IMR-90 (cell line): ENCODE measurements at regions not wholly inside any gene's neighbourhood (a gene's known extent, or its start where the extent isn't known, plus 50 kb on each side); places are given as distances from the start of the nearest gene placed in this dataset.

ENCODE experiments used
- ATAC-seq: fragments of 200-7000 bp; cut with Tn5 transposase; 2 replicates; pipeline ENCODE4 v1.9.1; 2020; ENCODE audit warnings: low read depth, mild to moderate bottlenecking, moderate library complexity
- BruUV-seq: library from RNA; stranded (reverse); fragments of 400-500 nt; replicated peaks from 2 replicates; lab custom pipeline; 2021; lab: Mats Ljungman, UMichigan
- CTCF ChIA-PET: fragments of 300-600 bp; formaldehyde crosslinking; extraction: SDS; loops from one replicate; lab custom pipeline; 2021; ENCODE audit warnings: antibody characterized with exemption; lab: Yijun Ruan, JAX
- POLR2A ChIA-PET: fragments of 300-600 bp; sonication (Branson Sonifier 250); formaldehyde crosslinking; loops from one replicate; lab custom pipeline; 2022; ENCODE audit warnings: antibody characterized with exemption; ENCODE audit not compliant: unreplicated experiment; lab: Charles Lee
- DNase-seq: peaks from one replicate; pipeline ENCODE4 v3.0.0; 2013
- H2AFZ ChIP-seq: replicated peaks from 2 replicates; pipeline ENCODE3; 2013; ENCODE audit warnings: low read length, mild to moderate bottlenecking; ENCODE audit not compliant: poor library complexity
- H2AK5ac ChIP-seq: 2 replicates; pipeline ENCODE4 v1.6.1; 2013; ENCODE audit warnings: low read depth, low read length, inconsistent platforms
- H2AK9ac ChIP-seq: replicated peaks from 2 replicates; pipeline ENCODE3; 2013; ENCODE audit warnings: mild to moderate bottlenecking, low read depth, low read length, moderate library complexity; ENCODE audit not compliant: poor library complexity
- H2BK120ac ChIP-seq: 2 replicates; pipeline ENCODE4 v1.6.1; 2013; ENCODE audit warnings: low read depth, low read length, inconsistent platforms
- H2BK15ac ChIP-seq: 3 replicates; pipeline ENCODE4 v1.6.1; 2013; ENCODE audit warnings: low read depth, low read length, inconsistent platforms
- H2BK20ac ChIP-seq: 2 replicates; pipeline ENCODE4 v1.6.1; 2013; ENCODE audit warnings: low read depth, mild to moderate bottlenecking, inconsistent platforms, low read length, moderate library complexity
- H2BK5ac ChIP-seq: 2 replicates; pipeline ENCODE4 v1.6.1; 2013; ENCODE audit warnings: mild to moderate bottlenecking, low read depth, low read length, inconsistent platforms; ENCODE audit not compliant: poor library complexity, severe bottlenecking
- H3K14ac ChIP-seq: replicated peaks from 2 replicates; pipeline ENCODE4 v1.6.1; 2013; ENCODE audit warnings: low read depth, low read length, inconsistent platforms
- H3K18ac ChIP-seq: 2 replicates; pipeline ENCODE4 v1.6.1; 2013; ENCODE audit warnings: low read depth, low read length, control low read depth
- H3K23ac ChIP-seq: 2 replicates; pipeline ENCODE4 v1.6.1; 2013; ENCODE audit warnings: low read depth, low read length, inconsistent platforms
- H3K27ac ChIP-seq: 2 replicates; pipeline ENCODE4 v1.5.1; 2013; ENCODE audit warnings: mild to moderate bottlenecking, control low read depth, low read length; ENCODE audit not compliant: insufficient read depth
- H3K27me3 ChIP-seq: 2 replicates; pipeline ENCODE4 v1.6.1; 2013; ENCODE audit warnings: low read length; ENCODE audit not compliant: control insufficient read depth, insufficient read depth
- H3K36me3 ChIP-seq: 2 replicates; pipeline ENCODE4 v1.6.1; 2013; ENCODE audit warnings: low read length, mixed read lengths; ENCODE audit not compliant: control insufficient read depth, insufficient read depth
- H3K4ac ChIP-seq: 2 replicates; pipeline ENCODE4 v1.6.1; 2013; ENCODE audit warnings: low read depth, low read length, inconsistent platforms
- H3K4me1 ChIP-seq: 2 replicates; pipeline ENCODE4 v1.6.1; 2013; ENCODE audit warnings: low read length, mixed read lengths; ENCODE audit not compliant: control insufficient read depth, insufficient read depth
- H3K4me2 ChIP-seq: 2 replicates; pipeline ENCODE4 v1.6.1; 2013; ENCODE audit warnings: low read depth, mild to moderate bottlenecking, control low read depth, low read length, moderate library complexity
- H3K4me3 ChIP-seq: 2 replicates; pipeline ENCODE4 v1.5.1; 2013; ENCODE audit warnings: low read depth, mild to moderate bottlenecking, control low read depth, low read length, moderate library complexity; ENCODE audit not compliant: insufficient read depth
- H3K56ac ChIP-seq: 2 replicates; pipeline ENCODE4 v1.6.1; 2013; ENCODE audit warnings: low read length, inconsistent platforms; ENCODE audit not compliant: insufficient read depth; ENCODE audit errors: extremely low read depth
- H3K79me1 ChIP-seq, 2 experiments: 2 replicates each; pipeline ENCODE4 v1.6.1; 2013; ENCODE audit warnings: low read length in 2 of 2, inconsistent platforms in 1 of 2, low read depth in 1 of 2
- H3K9ac ChIP-seq: 2 replicates; pipeline ENCODE4 v1.6.1; 2013; ENCODE audit warnings: low read depth, low read length, control low read depth
- H3K9me1 ChIP-seq: 2 replicates; pipeline ENCODE4 v1.6.1; 2013; ENCODE audit warnings: low read length, inconsistent platforms; ENCODE audit not compliant: insufficient read depth
- H3K9me3 ChIP-seq: 2 replicates; pipeline ENCODE4 v1.6.1; 2013; ENCODE audit warnings: low read length; ENCODE audit not compliant: control insufficient read depth, insufficient read depth
- H4K20me1 ChIP-seq: 2 replicates; pipeline ENCODE4 v1.6.1; 2013; ENCODE audit warnings: low read length, inconsistent platforms; ENCODE audit not compliant: insufficient read depth
- H4K5ac ChIP-seq: 2 replicates; pipeline ENCODE4 v1.6.1; 2013; ENCODE audit warnings: mild to moderate bottlenecking, low read depth, low read length, control low read depth
- H4K8ac ChIP-seq, 2 experiments: 2 replicates each; pipeline ENCODE4 v1.6.1; 2013; ENCODE audit warnings: low read depth in 2 of 2, low read length in 2 of 2, control low read depth in 1 of 2, inconsistent platforms in 1 of 2
- H4K91ac ChIP-seq: 2 replicates; pipeline ENCODE4 v1.6.1; 2013; ENCODE audit warnings: low read depth, low read length, inconsistent platforms; ENCODE audit not compliant: insufficient read depth
- CHD1 ChIP-seq: IDR thresholded peaks from 2 replicates; pipeline ENCODE4 v1.6.1; 2012; ENCODE audit warnings: low read depth, low read length, improper control_type of control experiment
- CTCF ChIP-seq: conservative IDR thresholded peaks from 2 replicates; pipeline ENCODE4 v1.5.1; 2012; ENCODE audit warnings: mild to moderate bottlenecking, low read depth, low read length, improper control_type of control experiment
- FOS ChIP-seq: fragments of 150-350 bp; IDR thresholded peaks from 2 replicates; pipeline ENCODE4 v1.6.1; 2016; ENCODE audit warnings: low read depth, low read length
- MAFK ChIP-seq: IDR thresholded peaks from 2 replicates; pipeline ENCODE4 v1.6.1; 2012; ENCODE audit warnings: low read depth, low read length, improper control_type of control experiment
- MAZ ChIP-seq: IDR thresholded peaks from 2 replicates; pipeline ENCODE4 v1.6.1; 2012; ENCODE audit warnings: low read depth, mild to moderate bottlenecking, low read length, improper control_type of control experiment, moderate library complexity, borderline replicate concordance
- MXI1 ChIP-seq: IDR thresholded peaks from 2 replicates; pipeline ENCODE4 v1.6.1; 2012; ENCODE audit warnings: low read depth, mild to moderate bottlenecking, low read length, moderate library complexity, borderline replicate concordance
- NFE2L2 ChIP-seq: fragments of 150-350 bp; IDR thresholded peaks from 2 replicates; pipeline ENCODE4 v1.6.1; 2016; ENCODE audit warnings: low read depth, mild to moderate bottlenecking, low read length
- RCOR1 ChIP-seq: IDR thresholded peaks from 2 replicates; pipeline ENCODE4 v1.6.1; 2012; ENCODE audit warnings: mild to moderate bottlenecking, low read length, improper control_type of control experiment; ENCODE audit not compliant: insufficient replicate concordance
- RFX5 ChIP-seq: IDR thresholded peaks from 2 replicates; pipeline ENCODE4 v1.8.0; 2012; ENCODE audit warnings: low read depth, mild to moderate bottlenecking, low read length, moderate library complexity
- SMC3 ChIP-seq: fragments of 150-350 bp; IDR thresholded peaks from 2 replicates; pipeline ENCODE4 v1.6.1; 2016; ENCODE audit warnings: low read depth, mild to moderate bottlenecking, antibody characterized with exemption, low read length, moderate library complexity
- USF2 ChIP-seq: fragments of 150-350 bp; IDR thresholded peaks from 2 replicates; pipeline ENCODE4 v1.6.1; 2017; ENCODE audit warnings: mild to moderate bottlenecking, antibody characterized with exemption, low read length, low read depth
- WGBS, 2 experiments: methylation state at CpG; one replicate each; pipeline versions ENCODE4 v1.1.5 to v1.1.7; 2013; ENCODE audit warnings: missing lambda C conversion rate in 2 of 2; ENCODE audit not compliant: insufficient read length in 1 of 2; ENCODE audit errors: extremely low coverage in 2 of 2; 5-methylcytosine and 5-hydroxymethylcytosine counted together
- dilution Hi-C: fragments of 300-500 bp; cut with HindIII; formaldehyde crosslinking; loops from one replicate; pipeline ENCODE4 v1.14.3; 2018; ENCODE audit warnings: low sequenced_read_pairs; ENCODE audit not compliant: unreplicated experiment
- in situ Hi-C: fragments of 300-500 bp; cut with MboI; formaldehyde crosslinking; loops from 3 replicates; pipeline ENCODE4 v1.14.3; 2019; ENCODE audit warnings: low sequenced_read_pairs, inconsistent platforms, mixed read lengths
- intact Hi-C: fragments of 100-400 bp; cut with micrococcal nuclease; formaldehyde crosslinking; loops from 2 replicates; pipeline ENCODE4 v1.10.0; 2022

GRCh38 chr5:143459433-143459832, 55.9 kb upstream of the NR3C1 start:
- ChIA-PET POLR2A (no interaction called here), CTCF (no interaction called here)

More at GRCh38 chr5:143459433-143459832, 55.9 kb upstream of the NR3C1 start:
- Histone ChIP-seq H3K27me3 (no peaks in the 10 kb centered on the region), H4K20me1 (no peaks in the 10 kb centered on the region), H3K56ac (no peak overlapping the region), H3K14ac (no peak overlapping the region), H3K23ac (no peak overlapping the region), H2AK9ac (no peak overlapping the region), H2BK20ac (no peak overlapping the region), H2BK120ac (no peak overlapping the region), H2AFZ (no peak overlapping the region), H2AK5ac (no peak overlapping the region), H3K36me3 (no peaks in the 10 kb centered on the region), H4K8ac (no peak overlapping the region), H3K4me1 (peaks cover 4% of the 10 kb centered on the region), H3K27ac (no peak overlapping the region), H3K4me2 (no peak overlapping the region), H3K9ac (no peak overlapping the region), H3K4me3 (no peak overlapping the region), H4K5ac (no peak overlapping the region), H3K4ac (no peak overlapping the region), H3K9me1 (peaks cover 5% of the 10 kb centered on the region; the same call in 1 of the 2 replicates), H3K18ac (no peak overlapping the region), H3K9me3 (no peaks in the 10 kb centered on the region), H2BK5ac (no peak overlapping the region), H4K91ac (no peak overlapping the region), H3K79me1 (no peaks in the 10 kb centered on the region), H2BK15ac (no peak overlapping the region)
- in situ Hi-C loops (no loop called here), intact Hi-C loops (no loop called here), dilution Hi-C loops (no loop called here)
- no peak for TF ChIP-seq SMC3
- no peak for TF ChIP-seq CHD1
- no peak for TF ChIP-seq MAZ
- TF ChIP-seq MAFK = no peak
- no peak for TF ChIP-seq CTCF
- TF ChIP-seq RFX5 = no peak
- no peak for TF ChIP-seq FOS
- no peak for TF ChIP-seq NFE2L2
- TF ChIP-seq USF2 = no peak
- TF ChIP-seq MXI1 = no peak
- no peak for TF ChIP-seq RCOR1
- DNase-seq (no peak), ATAC-seq (no peak)
- no TSS peak for BruUV-seq
- no CpG with 5 or more reads among the region's 4 CpGs for WGBS, 2 experiments
